Right lobe of liver (tissue), 6 donors: ENCODE measurements at regions not wholly inside any gene's neighbourhood (a gene's known extent, or its start where the extent isn't known, plus 50 kb on each side); places are given as distances from the start of the nearest gene placed in this dataset.

ENCODE experiments used
- ATAC-seq, 4 donors: fragments of 200-7000 bp; cut with Tn5 transposase; one replicate each; pipeline ENCODE4 v1.9.1; 2020; ENCODE audit warnings: mild to moderate bottlenecking in 4 of 4, moderate library complexity in 4 of 4
- DNase-seq, 3 donors: peaks; one replicate each; pipeline ENCODE4 v3.0.0-alpha.2; 2020
- H3K27ac ChIP-seq, 3 donors: fragments of 200-600 bp; one replicate each; pipeline ENCODE4 v1.8.0; 2022
- H3K27me3 ChIP-seq, 2 donors: fragments of 200-600 bp; one replicate each; pipeline ENCODE4 v1.8.0; 2022
- H3K36me3 ChIP-seq, 4 donors: fragments of 200-600 bp; sonication (generic) in 1 of 4; one replicate each; pipeline versions ENCODE4 v1.5.1 to v1.8.0; 2017 to 2022; ENCODE audit warnings: control low read depth in 1 of 4
- H3K4me1 ChIP-seq, 4 donors: fragments of 200-600 bp; sonication (generic) in 1 of 4; one replicate each; pipeline versions ENCODE4 v1.5.1 to v1.8.0; 2017 to 2022; ENCODE audit warnings: control low read depth in 1 of 4
- H3K4me3 ChIP-seq, 3 donors: fragments of 200-600 bp; one replicate each; pipeline ENCODE4 v1.8.0; 2022
- H3K9me3 ChIP-seq, 4 donors: fragments of 200-600 bp; sonication (generic) in 1 of 4; one replicate each; pipeline versions ENCODE4 v1.5.1 to v1.8.0; 2017 to 2022; ENCODE audit warnings: control low read depth in 1 of 4
- POLR2A ChIP-seq: fragments of 450-650 bp; IDR thresholded peaks from one replicate; pipeline ENCODE4 v1.6.1; 2017; ENCODE audit warnings: antibody characterized with exemption, mild to moderate bottlenecking
- WGBS: methylation state at CpG from one replicate; pipeline ENCODE4 v1.1.6; 2018; ENCODE audit warnings: low coverage, low lambda C conversion rate; ENCODE audit not compliant: insufficient coverage; ENCODE audit errors: missing lambda C conversion rate; 5-methylcytosine and 5-hydroxymethylcytosine counted together
- intact Hi-C, 2 donors: fragments of 100-400 bp; cut with DNase I; formaldehyde crosslinking; loops; one replicate each; pipeline versions ENCODE4 v1.11.2 to v1.14.1; 2022
- TF ChIP-seq, protein P1 (sequence below), 4 donors: fragments of 200-600 bp in 3 of 4; fragments of 450-650 bp in 1 of 4; IDR thresholded peaks; one replicate each; pipeline versions ENCODE4 v1.5.1 to v1.8.0; 2016 to 2022; ENCODE audit warnings: antibody characterized with exemption in 4 of 4, mild to moderate bottlenecking in 2 of 4
- donor health status: DM: no; HTN: yes; CAD: no.
- donor health status: DM: no; HTN: no; CAD: no.
- donor health status: DM: no; HTN: no; CAD: no.
- donor health status: DM: no; HTN: yes; CAD: no.
- donor health status: DM: no; HTN: yes; CAD: no.

DNA sequence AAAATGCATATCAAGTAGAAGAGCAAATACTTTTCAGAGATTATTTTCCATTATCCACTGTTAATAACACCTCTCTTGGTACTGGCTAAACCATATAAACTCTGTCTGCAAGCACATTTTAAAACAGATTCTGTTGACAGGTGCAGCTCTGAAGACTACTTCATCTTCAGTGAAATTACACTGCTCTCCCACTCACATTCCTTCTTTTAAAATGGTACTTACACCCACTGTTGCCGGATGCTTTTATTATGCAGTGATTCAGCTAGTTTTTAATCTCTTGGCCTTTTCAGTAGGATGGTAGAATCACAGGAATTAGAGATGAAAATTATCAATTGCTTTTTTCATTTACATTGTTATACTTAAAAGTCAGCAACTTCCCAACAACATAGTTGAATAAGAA is 381.6 kb downstream of the GASK1B start:
- ATAC-seq, result no peak
- TF ChIP-seq, protein P1, sequence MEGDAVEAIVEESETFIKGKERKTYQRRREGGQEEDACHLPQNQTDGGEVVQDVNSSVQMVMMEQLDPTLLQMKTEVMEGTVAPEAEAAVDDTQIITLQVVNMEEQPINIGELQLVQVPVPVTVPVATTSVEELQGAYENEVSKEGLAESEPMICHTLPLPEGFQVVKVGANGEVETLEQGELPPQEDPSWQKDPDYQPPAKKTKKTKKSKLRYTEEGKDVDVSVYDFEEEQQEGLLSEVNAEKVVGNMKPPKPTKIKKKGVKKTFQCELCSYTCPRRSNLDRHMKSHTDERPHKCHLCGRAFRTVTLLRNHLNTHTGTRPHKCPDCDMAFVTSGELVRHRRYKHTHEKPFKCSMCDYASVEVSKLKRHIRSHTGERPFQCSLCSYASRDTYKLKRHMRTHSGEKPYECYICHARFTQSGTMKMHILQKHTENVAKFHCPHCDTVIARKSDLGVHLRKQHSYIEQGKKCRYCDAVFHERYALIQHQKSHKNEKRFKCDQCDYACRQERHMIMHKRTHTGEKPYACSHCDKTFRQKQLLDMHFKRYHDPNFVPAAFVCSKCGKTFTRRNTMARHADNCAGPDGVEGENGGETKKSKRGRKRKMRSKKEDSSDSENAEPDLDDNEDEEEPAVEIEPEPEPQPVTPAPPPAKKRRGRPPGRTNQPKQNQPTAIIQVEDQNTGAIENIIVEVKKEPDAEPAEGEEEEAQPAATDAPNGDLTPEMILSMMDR (IDR thresholded peaks at IDR 0.05), result no peak
- no peak for TF ChIP-seq POLR2A
- no peak for DNase-seq

DNA sequence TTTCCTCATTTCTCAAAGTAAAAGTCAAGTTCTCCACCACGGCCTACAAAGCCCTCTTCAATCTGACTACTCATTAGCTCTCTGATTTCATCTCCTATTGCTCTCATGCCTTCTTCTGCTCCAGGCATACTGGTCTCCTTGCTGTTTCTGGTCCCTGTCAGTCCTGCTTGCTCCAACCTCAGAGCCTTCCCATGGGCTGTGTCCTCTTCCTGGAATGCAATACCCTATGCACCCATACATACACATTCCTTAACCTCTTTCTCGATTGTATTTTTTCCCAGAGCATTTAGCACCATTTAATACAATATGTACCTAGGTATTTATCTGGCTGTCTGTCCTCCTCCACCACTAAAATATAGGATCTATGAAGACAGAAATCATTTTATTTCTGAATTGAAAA is 385.2 kb downstream of the GASK1B start:
- DNase-seq, result no peak
- Histone ChIP-seq H3K36me3 (no peaks in the 10 kb centered on the region), H3K4me3 (no peak overlapping the region), H3K27ac (no peak overlapping the region), H3K27me3 (no peaks in the 10 kb centered on the region), H3K9me3 (no peaks in the 10 kb centered on the region), H3K4me1 (no peaks in the 10 kb centered on the region)
- intact Hi-C loops, result no loop called here
- no peak for ATAC-seq
- TF ChIP-seq, protein P1 (IDR thresholded peaks at IDR 0.05), result no peak
- WGBS, result 66% methylated on average over 2 of the region's 2 CpGs

More for the DNA sequence above, 381.6 kb downstream of the GASK1B start:
- Histone ChIP-seq H3K4me1 (no peaks in the 10 kb centered on the region), H3K9me3 (no peaks in the 10 kb centered on the region), H3K4me3 (no peak overlapping the region), H3K27me3 (no peaks in the 10 kb centered on the region), H3K36me3 (no peaks in the 10 kb centered on the region), H3K27ac (no peak overlapping the region)
- intact Hi-C loops, result no loop called here
- 69% methylated on average over 1 of the region's 1 CpG for WGBS

DNA sequence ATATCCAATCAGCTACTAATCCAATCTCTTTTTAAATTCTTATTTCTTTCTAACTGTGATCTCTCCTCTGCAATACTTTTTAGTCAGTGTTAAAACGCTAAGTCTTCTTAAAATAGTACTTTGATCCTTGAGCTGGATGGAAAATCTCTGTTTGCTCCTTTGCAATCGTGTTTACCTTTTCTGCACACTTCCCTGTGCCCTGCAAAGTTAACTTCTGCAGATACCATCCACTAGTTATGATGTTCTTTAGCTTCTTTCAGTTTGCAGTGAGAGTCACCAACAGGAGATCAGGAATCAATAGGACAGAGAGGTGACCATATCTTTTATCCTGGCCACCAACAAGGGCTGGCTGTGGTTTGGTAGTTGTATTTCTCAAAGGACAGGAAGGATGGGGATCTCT is 391.5 kb downstream of the GASK1B start:
- WGBS, result 17% methylated on average over 2 of the region's 2 CpGs
- TF ChIP-seq POLR2A, result no peak
- TF ChIP-seq, protein P1 (IDR thresholded peaks at IDR 0.05), result no peak
- ATAC-seq, result peak; percentile 69 to 81 (median 72)

DNA sequence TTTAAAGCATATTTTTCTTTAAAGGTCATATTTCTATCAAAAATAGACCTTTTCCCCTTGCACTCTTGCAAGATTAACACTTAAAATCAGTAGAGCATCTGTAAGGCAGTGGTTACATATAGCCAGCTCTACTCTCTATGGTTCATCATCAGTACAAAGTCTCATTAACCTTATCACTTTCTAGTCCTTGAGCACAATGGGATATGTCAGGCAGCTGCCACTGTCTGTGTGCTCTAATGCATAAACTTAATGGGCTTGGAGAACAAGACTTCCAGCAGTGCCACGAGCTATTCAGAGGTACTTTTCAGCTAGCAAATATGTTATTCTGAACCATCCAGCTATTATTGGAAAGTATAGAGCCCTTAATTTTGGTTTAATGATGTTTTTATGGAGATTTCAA is 393.7 kb downstream of the GASK1B start:
- Histone ChIP-seq H3K36me3 (no peaks in the 10 kb centered on the region), H3K9me3 (no peaks in the 10 kb centered on the region), H3K27ac (no peak overlapping the region), H3K27me3 (no peaks in the 10 kb centered on the region), H3K4me1 (peaks cover 0 to 29% (median 9%) of the 10 kb centered on the region in 4 donors), H3K4me3 (no peak overlapping the region)
- intact Hi-C loops, result no loop called here
- WGBS, result 55% methylated on average over 1 of the region's 1 CpG
- DNase-seq, result no peak
- TF ChIP-seq, protein P1 (IDR thresholded peaks at IDR 0.05), result no peak
- no peak for TF ChIP-seq POLR2A
- ATAC-seq, result no peak

More for the DNA sequence above, 391.5 kb downstream of the GASK1B start:
- Histone ChIP-seq H3K4me1 (peaks cover 0 to 19% (median 6%) of the 10 kb centered on the region in 4 donors), H3K36me3 (no peaks in the 10 kb centered on the region), H3K9me3 (no peaks in the 10 kb centered on the region), H3K4me3 (no peak overlapping the region), H3K27me3 (no peaks in the 10 kb centered on the region), H3K27ac (no peak overlapping the region)
- DNase-seq, result no peak
- intact Hi-C loops, result no loop called here
